Keratinocyte (primary cell): ENCODE measurements at regions not wholly inside any gene's neighbourhood (a gene's known extent, or its start where the extent isn't known, plus 50 kb on each side); places are given as distances from the start of the nearest gene placed in this dataset.

ENCODE experiments used
- DNase-seq: peaks from one replicate; pipeline ENCODE4 v3.0.0-alpha.2; 2011; ENCODE audit warnings: low read depth, missing footprints, low spot score
- FAIRE-seq: peaks from 2 replicates; lab custom pipeline; 2011; peaks lifted over from hg19 to GRCh38; lab: Jason Lieb, UNC
- H2AFZ ChIP-seq: 2 replicates; pipeline ENCODE4 v1.6.0; 2012; ENCODE audit warnings: low read length, control low read depth, inconsistent platforms; ENCODE audit not compliant: control insufficient read depth
- H3K27ac ChIP-seq: 2 replicates; pipeline ENCODE4 v1.5.1; 2011; ENCODE audit warnings: low read length; ENCODE audit not compliant: control insufficient read depth, insufficient read depth
- H3K27me3 ChIP-seq: 3 replicates; pipeline ENCODE4 v1.6.0; 2011; ENCODE audit warnings: low read length; ENCODE audit not compliant: control insufficient read depth, insufficient read depth; ENCODE audit errors: extremely low read depth
- H3K36me3 ChIP-seq, 2 experiments: 2 replicates in 1 of 2; 3 replicates in 1 of 2; pipeline ENCODE4 v1.5.1; 2011; ENCODE audit warnings: low read length in 2 of 2, mild to moderate bottlenecking in 1 of 2; ENCODE audit not compliant: control insufficient read depth in 2 of 2, insufficient read depth in 2 of 2; ENCODE audit errors: extremely low read depth in 1 of 2
- H3K4me1 ChIP-seq: 3 replicates; pipeline ENCODE4 v1.5.1; 2011; ENCODE audit warnings: low read length; ENCODE audit not compliant: control insufficient read depth, insufficient read depth; ENCODE audit errors: extremely low read depth
- H3K4me2 ChIP-seq: 3 replicates; pipeline ENCODE4 v1.6.0; 2011; ENCODE audit warnings: low read depth, low read length; ENCODE audit not compliant: control insufficient read depth, insufficient read depth; ENCODE audit errors: extremely low read depth
- H3K4me3 ChIP-seq, 3 experiments: fragments of 200-600 bp in 1 of 3; sonication (generic) in 1 of 3; 2 replicates in 2 of 3; 3 replicates in 1 of 3; pipeline ENCODE4 v1.5.1; 2011 to 2016; ENCODE audit warnings: low read length in 3 of 3, mild to moderate bottlenecking in 3 of 3, control low read depth in 2 of 3, inconsistent platforms in 1 of 3, low read depth in 1 of 3, mixed read lengths in 1 of 3, mixed run types in 1 of 3, moderate library complexity in 1 of 3; ENCODE audit not compliant: control insufficient read depth in 2 of 3, insufficient read depth in 2 of 3; ENCODE audit errors: extremely low read depth in 1 of 3
- H3K79me2 ChIP-seq: 2 replicates; pipeline ENCODE4 v1.6.0; 2012; ENCODE audit warnings: low read length; ENCODE audit not compliant: control insufficient read depth, insufficient read depth
- H3K9ac ChIP-seq: 3 replicates; pipeline ENCODE4 v1.6.0; 2011; ENCODE audit warnings: low read length; ENCODE audit not compliant: control insufficient read depth, insufficient read depth; ENCODE audit errors: extremely low read depth
- H3K9me1 ChIP-seq: 3 replicates; pipeline ENCODE4 v1.6.0; 2011; ENCODE audit warnings: low read length; ENCODE audit not compliant: control insufficient read depth, insufficient read depth; ENCODE audit errors: extremely low read depth
- H3K9me3 ChIP-seq: 2 replicates; pipeline ENCODE4 v1.5.1; 2012; ENCODE audit warnings: low read depth, low read length; ENCODE audit not compliant: control insufficient read depth
- H4K20me1 ChIP-seq: 3 replicates; pipeline ENCODE4 v1.6.0; 2011; ENCODE audit warnings: low read length; ENCODE audit not compliant: control insufficient read depth, insufficient read depth; ENCODE audit errors: extremely low read depth
- EZH2 ChIP-seq: IDR thresholded peaks from one replicate; pipeline ENCODE4 v1.6.1; 2012; ENCODE audit warnings: inconsistent platforms, mild to moderate bottlenecking, low read length, moderate library complexity
- dilution Hi-C: fragments of 300-500 bp; cut with MboI; formaldehyde crosslinking; loops from one replicate; pipeline ENCODE4 v1.7.0; 2020; ENCODE audit warnings: low sequenced_read_pairs; ENCODE audit not compliant: extremely low pct_ligation_motif_present
- TF ChIP-seq, protein P1 (sequence below), 3 experiments: IDR thresholded peaks in 1 of 3; conservative IDR thresholded peaks in 1 of 3; optimal IDR thresholded peaks in 1 of 3; 2 replicates in 2 of 3; 3 replicates in 1 of 3; pipeline versions ENCODE3 to v1.5.1; 2011; ENCODE audit warnings: low read length in 3 of 3, mild to moderate bottlenecking in 3 of 3, moderate library complexity in 2 of 3, control low read depth in 1 of 3, inconsistent platforms in 1 of 3; ENCODE audit not compliant: insufficient read depth in 2 of 3; ENCODE audit errors: extremely low read depth in 1 of 3

DNA sequence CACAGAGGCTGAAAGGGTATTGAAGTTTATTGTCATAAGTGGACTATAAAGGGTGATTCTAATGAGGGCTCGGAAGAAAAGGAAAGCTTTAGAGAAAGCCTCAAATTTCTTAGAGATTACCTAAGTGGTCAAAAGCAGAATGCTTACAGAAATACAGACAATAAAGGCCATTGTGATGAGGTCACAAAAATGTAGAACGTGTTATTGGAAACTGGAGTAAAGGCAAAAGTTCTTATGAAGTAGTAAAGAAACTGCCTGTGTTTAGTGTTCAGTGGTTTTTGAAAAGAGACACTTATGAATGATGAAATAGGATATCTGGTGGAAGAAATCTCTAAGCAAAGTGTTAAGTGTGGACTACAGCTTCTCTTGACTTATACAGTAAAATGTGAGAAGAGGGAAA lies 726.9 kb downstream of the DNAH5 start:
- Histone ChIP-seq H3K36me3 (no peaks in the 10 kb centered on the region), H3K27ac (no peak overlapping the region), H3K9ac (no peak overlapping the region), H3K79me2 (no peaks in the 10 kb centered on the region), H3K9me3 (no peaks in the 10 kb centered on the region), H3K4me1 (no peaks in the 10 kb centered on the region), H4K20me1 (no peaks in the 10 kb centered on the region), H3K27me3 (no peaks in the 10 kb centered on the region), H3K4me3 (no peak overlapping the region), H3K4me2 (no peak overlapping the region), H2AFZ (no peak overlapping the region), H3K9me1 (no peaks in the 10 kb centered on the region)
- FAIRE-seq (no peak), DNase-seq (no peak)
- dilution Hi-C loops, result no loop called here
- TF ChIP-seq EZH2, result no peak
- TF ChIP-seq, protein P1, sequence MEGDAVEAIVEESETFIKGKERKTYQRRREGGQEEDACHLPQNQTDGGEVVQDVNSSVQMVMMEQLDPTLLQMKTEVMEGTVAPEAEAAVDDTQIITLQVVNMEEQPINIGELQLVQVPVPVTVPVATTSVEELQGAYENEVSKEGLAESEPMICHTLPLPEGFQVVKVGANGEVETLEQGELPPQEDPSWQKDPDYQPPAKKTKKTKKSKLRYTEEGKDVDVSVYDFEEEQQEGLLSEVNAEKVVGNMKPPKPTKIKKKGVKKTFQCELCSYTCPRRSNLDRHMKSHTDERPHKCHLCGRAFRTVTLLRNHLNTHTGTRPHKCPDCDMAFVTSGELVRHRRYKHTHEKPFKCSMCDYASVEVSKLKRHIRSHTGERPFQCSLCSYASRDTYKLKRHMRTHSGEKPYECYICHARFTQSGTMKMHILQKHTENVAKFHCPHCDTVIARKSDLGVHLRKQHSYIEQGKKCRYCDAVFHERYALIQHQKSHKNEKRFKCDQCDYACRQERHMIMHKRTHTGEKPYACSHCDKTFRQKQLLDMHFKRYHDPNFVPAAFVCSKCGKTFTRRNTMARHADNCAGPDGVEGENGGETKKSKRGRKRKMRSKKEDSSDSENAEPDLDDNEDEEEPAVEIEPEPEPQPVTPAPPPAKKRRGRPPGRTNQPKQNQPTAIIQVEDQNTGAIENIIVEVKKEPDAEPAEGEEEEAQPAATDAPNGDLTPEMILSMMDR (optimal IDR thresholded peaks at IDR 0.05 in 1 of 3, IDR thresholded peaks at IDR 0.05 in 1 of 3, conservative IDR thresholded peaks at IDR 0.05 in 1 of 3; ENCODE audit: extremely low read depth in 1 of 3, insufficient read depth in 2 of 3, low read length in 3 of 3), result no peak

DNA sequence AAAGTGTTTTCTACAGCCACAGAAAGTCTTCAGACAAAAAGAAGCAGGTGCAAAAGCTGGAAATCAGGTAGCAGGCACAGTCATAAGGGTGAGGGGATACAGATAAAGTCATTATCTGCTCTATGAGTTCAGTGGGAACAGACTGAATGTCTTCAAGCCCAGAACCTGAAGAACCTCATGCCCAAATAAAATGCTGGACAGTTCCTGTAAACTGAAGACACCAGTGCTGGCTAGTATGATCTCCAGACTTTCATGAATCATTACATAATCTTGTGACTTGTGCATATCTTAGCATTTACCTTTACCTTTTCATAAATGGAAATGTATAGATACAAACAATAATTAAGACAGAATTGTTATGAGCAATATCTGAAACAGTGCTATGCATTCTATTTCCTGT lies 728.7 kb downstream of the DNAH5 start:
- DNase-seq (no peak), FAIRE-seq (no peak)
- Histone ChIP-seq H3K4me2 (no peak overlapping the region), H3K9me1 (no peaks in the 10 kb centered on the region), H4K20me1 (no peaks in the 10 kb centered on the region), H3K36me3 (no peaks in the 10 kb centered on the region), H3K9ac (no peak overlapping the region), H2AFZ (no peak overlapping the region), H3K79me2 (no peaks in the 10 kb centered on the region), H3K27ac (no peak overlapping the region), H3K9me3 (no peaks in the 10 kb centered on the region), H3K4me1 (no peaks in the 10 kb centered on the region), H3K4me3 (no peak overlapping the region), H3K27me3 (no peaks in the 10 kb centered on the region)
- dilution Hi-C loops, result no loop called here
- TF ChIP-seq, protein P1 (optimal IDR thresholded peaks at IDR 0.05 in 1 of 3, IDR thresholded peaks at IDR 0.05 in 1 of 3, conservative IDR thresholded peaks at IDR 0.05 in 1 of 3; ENCODE audit: extremely low read depth in 1 of 3, insufficient read depth in 2 of 3, low read length in 3 of 3), result no peak
- no peak for TF ChIP-seq EZH2
